HUES6 (cell line): ENCODE measurements at regions not wholly inside any gene's neighbourhood (a gene's known extent, or its start where the extent isn't known, plus 50 kb on each side); places are given as distances from the start of the nearest gene placed in this dataset.

Experiments used
- H3K27ac ChIP-seq: 2 replicates; pipeline ENCODE4 v1.7.0; 2013; ENCODE audit warnings: low read depth, mild to moderate bottlenecking, low read length, inconsistent platforms
- H3K27me3 ChIP-seq: 2 replicates; pipeline ENCODE4 v1.6.1; 2013; ENCODE audit warnings: low read length; ENCODE audit not compliant: control insufficient read depth, insufficient read depth
- H3K36me3 ChIP-seq: 2 replicates; pipeline ENCODE4 v1.6.1; 2013; ENCODE audit warnings: low read length; ENCODE audit not compliant: control insufficient read depth, insufficient read depth
- H3K4me1 ChIP-seq: 2 replicates; pipeline ENCODE4 v1.6.1; 2013; ENCODE audit warnings: low read length; ENCODE audit not compliant: control insufficient read depth, insufficient read depth
- H3K4me3 ChIP-seq: 2 replicates; pipeline ENCODE4 v1.5.1; 2013; ENCODE audit warnings: low read depth, low read length
- H3K9ac ChIP-seq: one replicate; pipeline ENCODE4 v1.6.1; 2013; ENCODE audit warnings: mild to moderate bottlenecking, low read length
- H3K9me3 ChIP-seq: 2 replicates; pipeline ENCODE4 v1.6.1; 2013; ENCODE audit warnings: low read depth, low read length; ENCODE audit not compliant: control insufficient read depth, insufficient read depth

- Histone ChIP-seq H3K27ac (no peak overlapping the region), H3K4me3 (no peak overlapping the region), H3K4me1 (0 out of 2 replicates have a peak, but pooled peaks cover 3% of the 10 kb centered on the region), H3K9ac (no peak overlapping the region), H3K9me3 (no peaks in the 10 kb centered on the region), H3K36me3 (no peaks in the 10 kb centered on the region), H3K27me3 (no peaks in the 10 kb centered on the region)
Measured at GRCh38 chr10:44763331-44763730, 147.8 kb upstream of the TMEM72 start.

GRCh38 chr10:44765299-44765698 lies 145.8 kb upstream of the TMEM72 start:
- Histone ChIP-seq H3K9ac (no peak overlapping the region), H3K9me3 (no peaks in the 10 kb centered on the region), H3K27me3 (no peaks in the 10 kb centered on the region), H3K36me3 (no peaks in the 10 kb centered on the region), H3K4me1 (no peaks in the 10 kb centered on the region), H3K4me3 (no peak overlapping the region), H3K27ac (no peak overlapping the region)

- Histone ChIP-seq H3K9ac (no peak overlapping the region), H3K27ac (no peak overlapping the region), H3K27me3 (no peaks in the 10 kb centered on the region), H3K36me3 (no peaks in the 10 kb centered on the region), H3K4me1 (no peaks in the 10 kb centered on the region), H3K9me3 (no peaks in the 10 kb centered on the region), H3K4me3 (no peak overlapping the region)
Measured at GRCh38 chr10:44766631-44767030, 144.5 kb upstream of the TMEM72 start.

- no peak overlapping the region for H3K27ac ChIP-seq
- no peak overlapping the region for H3K9ac ChIP-seq
- no peaks in the 10 kb centered on the region for H3K27me3 ChIP-seq
- H3K4me1 ChIP-seq = no peaks in the 10 kb centered on the region
- H3K4me3 ChIP-seq = no peak overlapping the region
- H3K36me3 ChIP-seq = no peaks in the 10 kb centered on the region
- H3K9me3 ChIP-seq = no peaks in the 10 kb centered on the region
Measured at GRCh38 chr10:44769450-44769849, 141.7 kb upstream of the TMEM72 start.

GRCh38 chr10:44771233-44771995 lies 139.7 kb upstream of the TMEM72 start:
- no peak overlapping the region for H3K9ac ChIP-seq
- H3K27ac ChIP-seq = no peak overlapping the region
- H3K36me3 ChIP-seq = no peaks in the 10 kb centered on the region
- H3K4me3 ChIP-seq = no peak overlapping the region
- no peaks in the 10 kb centered on the region for H3K9me3 ChIP-seq
- no peaks in the 10 kb centered on the region for H3K4me1 ChIP-seq
- H3K27me3 ChIP-seq = no peaks in the 10 kb centered on the region

- H3K27ac ChIP-seq = no peak overlapping the region
- H3K36me3 ChIP-seq = no peaks in the 10 kb centered on the region
- no peak overlapping the region for H3K4me3 ChIP-seq
- H3K9ac ChIP-seq = no peak overlapping the region
- H3K9me3 ChIP-seq = no peaks in the 10 kb centered on the region
- no peaks in the 10 kb centered on the region for H3K27me3 ChIP-seq
- no peaks in the 10 kb centered on the region for H3K4me1 ChIP-seq
Measured at GRCh38 chr10:44773565-44773964, 137.6 kb upstream of the TMEM72 start.

- no peaks in the 10 kb centered on the region for H3K9me3 ChIP-seq
- H3K4me3 ChIP-seq = no peak overlapping the region
- no peak overlapping the region for H3K9ac ChIP-seq
- H3K27ac ChIP-seq = no peak overlapping the region
- no peaks in the 10 kb centered on the region for H3K36me3 ChIP-seq
- no peaks in the 10 kb centered on the region for H3K4me1 ChIP-seq
- H3K27me3 ChIP-seq = no peaks in the 10 kb centered on the region
Measured at GRCh38 chr10:44774676-44775401, 136.3 kb upstream of the TMEM72 start.

- Histone ChIP-seq H3K27ac (no peak overlapping the region), H3K9me3 (no peaks in the 10 kb centered on the region), H3K4me3 (no peak overlapping the region), H3K36me3 (no peaks in the 10 kb centered on the region), H3K4me1 (no peaks in the 10 kb centered on the region), H3K27me3 (no peaks in the 10 kb centered on the region), H3K9ac (no peak overlapping the region)
Measured at GRCh38 chr10:44775402-44775741, 135.8 kb upstream of the TMEM72 start.

- Histone ChIP-seq H3K36me3 (no peaks in the 10 kb centered on the region), H3K27me3 (no peaks in the 10 kb centered on the region), H3K4me1 (no peaks in the 10 kb centered on the region), H3K4me3 (no peak overlapping the region), H3K9me3 (no peaks in the 10 kb centered on the region), H3K9ac (no peak overlapping the region), H3K27ac (no peak overlapping the region)
Measured at GRCh38 chr10:44776181-44776580, 135.0 kb upstream of the TMEM72 start.

GRCh38 chr10:44779511-44779910 lies 131.6 kb upstream of the TMEM72 start:
- Histone ChIP-seq H3K27ac (no peak overlapping the region), H3K9me3 (no peaks in the 10 kb centered on the region), H3K36me3 (no peaks in the 10 kb centered on the region), H3K27me3 (no peaks in the 10 kb centered on the region), H3K4me1 (no peaks in the 10 kb centered on the region), H3K9ac (no peak overlapping the region), H3K4me3 (no peak overlapping the region)

- Histone ChIP-seq H3K4me1 (no peaks in the 10 kb centered on the region), H3K4me3 (no peak overlapping the region), H3K27me3 (no peaks in the 10 kb centered on the region), H3K36me3 (no peaks in the 10 kb centered on the region), H3K9me3 (no peaks in the 10 kb centered on the region), H3K27ac (no peak overlapping the region), H3K9ac (no peak overlapping the region)
Measured at GRCh38 chr10:44780426-44780825, 130.7 kb upstream of the TMEM72 start.
